ENCODE measurements at regions not wholly inside any gene's neighbourhood (a gene's known extent, or its start where the extent isn't known, plus 50 kb on each side); places are given as distances from the start of the nearest gene placed in this dataset.

GRCh38 chr15:81774309-81774708, 271.5 kb downstream of the MEX3B start:
- DNase-seq (ENCODE audit: low read depth): no peak

- no peak for DNase-seq (ENCODE audit: low read depth)
Measured at GRCh38 chr15:81768773-81769172, 277.0 kb downstream of the MEX3B start.

- DNase-seq (ENCODE audit: low read depth): no peak
Measured at GRCh38 chr15:81766829-81767475, 278.9 kb downstream of the MEX3B start.

- no peak for DNase-seq (ENCODE audit: low read depth)
Measured at GRCh38 chr15:81765816-81766215, 280.0 kb downstream of the MEX3B start.

- no peak for DNase-seq (ENCODE audit: low read depth)
Measured at GRCh38 chr15:81763304-81763703, 282.5 kb downstream of the MEX3B start.

GRCh38 chr15:81760686-81761085, 285.1 kb downstream of the MEX3B start:
- DNase-seq (ENCODE audit: low read depth): no peak

GRCh38 chr15:81758818-81759284, 287.0 kb downstream of the MEX3B start:
- DNase-seq (ENCODE audit: low read depth): no peak

- DNase-seq (ENCODE audit: low read depth): no peak
Measured at GRCh38 chr15:81755626-81756025, 290.2 kb downstream of the MEX3B start.

- DNase-seq (ENCODE audit: low read depth): no peak
Measured at GRCh38 chr15:81754078-81754477, 291.7 kb downstream of the MEX3B start.

GRCh38 chr15:81752974-81753373, 292.8 kb downstream of the MEX3B start:
- DNase-seq (ENCODE audit: low read depth): no peak

- peak; percentile 4 for DNase-seq (ENCODE audit: low read depth)
Measured at GRCh38 chr15:81752546-81752942, 293.3 kb downstream of the MEX3B start.

- DNase-seq (ENCODE audit: low read depth): no peak
Measured at GRCh38 chr15:81751816-81752545, 293.8 kb downstream of the MEX3B start.

- no peak for DNase-seq (ENCODE audit: low read depth)
Measured at GRCh38 chr15:81751256-81751655, 294.6 kb downstream of the MEX3B start.

- no peak for DNase-seq (ENCODE audit: low read depth)
Measured at GRCh38 chr15:81749716-81750375, 296.0 kb downstream of the MEX3B start.

- DNase-seq (ENCODE audit: low read depth): no peak
Measured at GRCh38 chr15:81747482-81747881, 298.3 kb downstream of the MEX3B start.

- no peak for DNase-seq (ENCODE audit: low read depth)
Measured at GRCh38 chr15:81747026-81747425, 298.8 kb downstream of the MEX3B start.

GRCh38 chr15:81744364-81744763, 301.5 kb downstream of the MEX3B start:
- no peak for DNase-seq (ENCODE audit: low read depth)

- no peak for DNase-seq (ENCODE audit: low read depth)
Measured at GRCh38 chr15:81740416-81740815, 305.4 kb downstream of the MEX3B start.

- no peak for DNase-seq (ENCODE audit: low read depth)
Measured at GRCh38 chr15:81729340-81729739, 316.5 kb downstream of the MEX3B start.

GRCh38 chr15:81728726-81729125, 317.1 kb downstream of the MEX3B start:
- no peak for DNase-seq (ENCODE audit: low read depth)

- DNase-seq (ENCODE audit: low read depth): no peak
Measured at GRCh38 chr15:81725590-81725989, 320.2 kb downstream of the MEX3B start.

GRCh38 chr15:81724536-81724935, 321.3 kb downstream of the MEX3B start:
- no peak for DNase-seq (ENCODE audit: low read depth)

GRCh38 chr15:81723701-81724100, 322.1 kb downstream of the MEX3B start:
- DNase-seq (ENCODE audit: low read depth): no peak

All from iris pigment epithelial cell (primary cell).